ENCODE measurements at regions not wholly inside any gene's neighbourhood (a gene's known extent, or its start where the extent isn't known, plus 50 kb on each side); places are given as distances from the start of the nearest gene placed in this dataset.
"Not testable (repeated sequence)": the region's sequence is repeated elsewhere in the genome, so short reads cannot be mapped to it uniquely, and the experiment has no call there.

DNA sequence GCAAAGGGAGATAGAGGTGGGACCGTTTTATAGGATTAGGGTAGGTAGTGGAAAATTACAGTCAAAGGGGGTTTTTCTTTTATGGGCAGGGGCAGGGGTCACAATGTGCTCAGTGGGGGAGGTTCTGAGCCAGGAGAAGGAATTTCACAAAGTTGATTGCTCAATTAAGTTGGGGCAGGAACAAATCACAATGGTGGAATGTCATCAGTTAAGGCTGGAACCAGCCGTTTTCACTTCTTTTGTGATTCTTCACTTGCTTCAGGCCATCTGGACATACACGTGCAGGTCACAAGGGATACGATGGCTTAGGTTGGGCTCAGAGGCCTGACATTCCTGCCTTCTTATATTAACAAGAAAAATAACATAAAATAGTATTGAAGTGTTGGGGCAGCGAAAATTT lies 453.8 kb downstream of the VGLL3 start:
- DNase-seq, result no peak

DNA sequence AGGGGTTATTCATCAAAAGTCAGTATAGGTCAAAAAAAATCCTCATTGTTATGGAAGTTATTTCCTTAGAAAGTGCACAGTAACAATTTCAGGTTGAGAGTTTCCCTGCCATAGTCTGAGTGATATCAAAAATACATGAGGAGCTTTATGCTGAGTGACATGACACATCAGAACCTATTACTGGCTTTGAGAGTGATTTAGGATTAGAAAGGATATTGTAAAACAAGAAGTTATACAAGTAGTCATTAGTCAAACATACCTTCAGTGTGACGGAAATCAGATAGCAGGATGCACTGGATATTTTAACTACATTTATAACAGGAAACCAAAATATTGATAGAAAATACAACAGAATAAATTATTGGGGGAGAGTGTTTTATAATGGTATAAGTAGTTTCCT lies 471.1 kb downstream of the VGLL3 start:
- no peak for DNase-seq

- no peak for DNase-seq
These were observed 509.3 kb downstream of the VGLL3 start for GRCh38 chr3:86481636-86482035.

- no peak for DNase-seq
These were observed 509.9 kb downstream of the VGLL3 start for GRCh38 chr3:86481031-86481430.

GRCh38 chr3:86464180-86464579 lies 526.8 kb downstream of the VGLL3 start:
- DNase-seq, result no peak

DNA sequence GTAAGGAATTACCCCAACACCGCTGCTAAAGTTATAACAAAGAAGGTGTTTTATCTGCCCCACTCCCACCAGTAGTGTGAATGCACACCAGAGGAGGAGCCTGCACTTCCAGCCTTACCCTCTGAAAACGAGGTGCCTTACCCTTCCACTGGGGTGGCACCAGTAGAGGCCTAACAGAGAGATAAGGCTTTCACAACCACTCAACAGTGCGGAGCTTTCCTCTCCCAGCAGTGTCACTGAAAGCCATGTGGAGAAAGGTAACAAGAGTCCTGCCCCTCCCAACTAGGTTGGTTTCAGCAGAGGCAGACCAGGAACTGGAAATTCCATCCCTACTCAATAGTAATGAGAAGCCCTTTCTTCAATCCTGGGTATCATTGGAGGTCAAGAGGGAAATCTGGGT lies 539.2 kb downstream of the VGLL3 start:
- no peak for DNase-seq

- DNase-seq, result no peak
These were observed 552.4 kb downstream of the VGLL3 start for GRCh38 chr3:86438544-86438943.

DNA sequence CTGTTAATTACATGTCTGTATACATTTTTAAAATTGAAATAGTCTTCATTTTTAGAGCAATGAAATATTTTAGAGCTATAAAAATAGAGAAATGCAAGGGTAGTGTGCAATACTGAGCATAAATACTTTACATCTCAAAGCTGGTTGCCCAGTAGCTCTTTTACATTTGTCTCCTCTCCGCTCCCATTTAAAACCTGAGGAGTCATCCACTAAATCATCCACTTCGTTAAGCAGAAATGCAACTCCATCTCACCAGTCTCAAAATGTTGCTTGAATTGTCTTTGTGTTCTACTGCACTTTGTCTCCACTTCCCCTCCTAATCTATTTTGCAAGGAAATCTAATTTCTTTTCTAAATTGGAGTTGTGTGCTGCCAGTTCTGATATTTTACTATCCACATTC lies 563.6 kb downstream of the VGLL3 start:
- DNase-seq, result no peak

GRCh38 chr3:86420990-86421739 lies 569.8 kb downstream of the VGLL3 start:
- DNase-seq, result no peak

- DNase-seq, result no peak
These were observed 572.1 kb downstream of the VGLL3 start for GRCh38 chr3:86418861-86419260.

GRCh38 chr3:86416334-86416733 lies 574.6 kb downstream of the VGLL3 start:
- DNase-seq, result no peak

DNA sequence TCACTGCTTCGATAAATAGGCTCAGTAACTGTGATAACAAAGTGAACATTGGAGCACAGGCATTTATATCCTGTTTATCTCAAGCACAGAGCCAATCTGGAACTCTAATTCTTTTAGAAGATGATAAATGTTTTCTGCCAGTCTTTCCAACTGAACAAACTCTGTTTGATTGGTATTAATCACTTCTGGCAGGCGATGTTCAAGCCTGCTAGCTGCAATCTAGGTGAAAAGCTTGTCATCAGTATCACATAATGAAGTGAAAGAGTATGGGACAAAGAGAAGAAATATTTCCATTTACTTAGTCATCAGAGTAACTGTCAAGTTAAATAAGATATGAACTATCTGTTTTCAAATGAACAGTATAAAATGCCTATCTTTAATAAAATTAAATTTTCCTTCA lies 577.3 kb downstream of the VGLL3 start:
- DNase-seq, result no peak

GRCh38 chr3:86410587-86410986 lies 580.4 kb downstream of the VGLL3 start:
- no peak for DNase-seq

DNA sequence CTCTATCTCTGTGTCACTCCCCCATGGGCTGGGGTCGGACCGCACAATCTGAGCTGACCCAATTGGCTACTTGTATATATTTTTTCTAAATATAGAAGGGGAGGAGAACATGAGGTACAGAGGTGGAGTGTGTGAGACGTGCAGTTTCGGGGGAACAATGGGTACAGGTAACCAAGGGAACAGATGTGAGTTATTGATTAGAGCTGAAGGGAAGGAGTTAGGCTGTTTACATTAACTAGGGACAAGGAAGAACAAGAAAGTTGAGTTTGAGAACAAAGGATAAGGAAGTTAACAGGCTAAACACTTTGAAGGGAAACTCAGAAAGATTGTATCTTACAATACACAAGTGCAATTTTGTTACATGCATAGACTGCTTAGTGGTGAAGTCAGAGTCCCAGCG lies 601.2 kb downstream of the VGLL3 start:
- DNase-seq, result not testable (repeated sequence)

GRCh38 chr3:86388820-86389219 lies 602.1 kb downstream of the VGLL3 start:
- DNase-seq, result no peak

DNA sequence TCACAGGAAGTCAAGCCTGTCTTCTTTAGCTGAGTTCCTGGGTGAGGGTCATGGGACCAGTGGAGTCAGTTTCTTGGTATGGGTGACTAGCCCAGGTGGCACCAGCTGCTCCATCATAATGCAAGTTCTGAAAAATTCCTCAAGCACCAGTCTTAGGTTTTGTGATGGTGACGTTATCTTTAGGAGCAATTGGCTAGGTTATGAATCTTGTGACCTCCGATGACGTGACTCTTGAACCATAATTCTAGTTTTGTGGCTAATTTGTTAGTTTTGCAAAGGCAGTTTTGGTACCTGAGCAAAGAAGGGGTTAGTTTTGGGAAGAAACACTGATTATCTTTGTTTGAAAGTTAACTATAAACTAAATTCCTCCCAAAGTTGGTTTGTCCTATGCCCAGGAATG lies 608.4 kb downstream of the VGLL3 start:
- DNase-seq, result no peak

GRCh38 chr3:86381247-86381646 lies 609.7 kb downstream of the VGLL3 start:
- DNase-seq, result no peak

GRCh38 chr3:86379280-86379679 lies 611.7 kb downstream of the VGLL3 start:
- DNase-seq, result no peak

DNA sequence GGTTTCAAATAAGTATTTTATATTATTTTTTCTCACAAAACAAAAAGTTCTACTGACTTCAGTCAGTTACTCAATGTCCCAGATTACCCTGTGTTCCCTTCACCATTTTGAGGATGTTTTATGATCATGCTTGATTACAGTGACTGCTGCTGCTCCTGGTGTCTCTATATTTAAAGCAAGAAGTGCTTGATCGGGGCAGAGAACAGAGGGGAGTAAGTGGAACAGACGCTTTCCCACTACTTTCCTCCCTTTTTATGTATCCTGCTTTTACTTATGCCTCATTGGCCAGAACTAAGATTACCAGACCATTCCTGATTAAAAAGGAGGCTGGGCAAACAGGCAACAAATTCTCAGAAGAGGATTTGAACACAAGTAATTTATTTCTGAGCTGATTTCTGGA lies 612.1 kb downstream of the VGLL3 start:
- DNase-seq, result no peak

- not testable (repeated sequence) for DNase-seq
These were observed 655.4 kb downstream of the VGLL3 start for GRCh38 chr3:86335566-86335965.

DNA sequence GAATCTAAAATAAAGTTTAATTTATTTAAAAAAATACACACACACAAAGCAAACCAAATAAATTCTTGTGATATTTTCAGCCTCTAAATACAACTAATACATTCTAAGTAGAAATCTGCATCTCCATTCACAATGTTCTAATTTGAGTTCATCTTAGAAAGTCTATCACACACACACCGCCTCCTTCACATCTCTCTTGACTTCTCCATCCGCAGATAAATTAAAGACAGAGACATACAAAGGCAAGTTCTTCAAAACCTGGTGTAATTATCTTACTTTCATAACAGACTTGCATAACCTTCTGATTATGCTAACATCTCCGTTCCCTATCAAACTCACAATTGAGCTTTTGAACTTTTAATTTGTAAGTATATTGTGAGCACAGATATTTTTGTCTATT lies 657.3 kb downstream of the VGLL3 start:
- DNase-seq, result no peak

DNA sequence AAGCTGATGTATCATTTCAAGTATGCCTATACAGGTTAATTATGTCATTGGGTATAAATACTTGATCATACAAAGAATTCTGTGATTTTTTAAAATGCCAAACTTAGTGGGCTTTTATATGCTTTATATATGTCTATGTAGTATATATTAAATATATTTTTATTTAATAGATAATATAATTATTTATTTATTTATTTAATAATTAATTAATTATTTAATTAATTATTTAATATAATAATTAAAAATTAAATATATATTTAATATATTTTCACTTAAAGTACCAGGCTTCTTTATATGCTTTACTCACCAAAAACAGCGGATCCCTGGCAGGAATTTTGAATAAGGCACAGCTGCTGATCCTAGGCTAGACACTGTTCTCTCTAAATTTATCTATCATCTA lies 687.0 kb downstream of the VGLL3 start:
- DNase-seq, result no peak

DNA sequence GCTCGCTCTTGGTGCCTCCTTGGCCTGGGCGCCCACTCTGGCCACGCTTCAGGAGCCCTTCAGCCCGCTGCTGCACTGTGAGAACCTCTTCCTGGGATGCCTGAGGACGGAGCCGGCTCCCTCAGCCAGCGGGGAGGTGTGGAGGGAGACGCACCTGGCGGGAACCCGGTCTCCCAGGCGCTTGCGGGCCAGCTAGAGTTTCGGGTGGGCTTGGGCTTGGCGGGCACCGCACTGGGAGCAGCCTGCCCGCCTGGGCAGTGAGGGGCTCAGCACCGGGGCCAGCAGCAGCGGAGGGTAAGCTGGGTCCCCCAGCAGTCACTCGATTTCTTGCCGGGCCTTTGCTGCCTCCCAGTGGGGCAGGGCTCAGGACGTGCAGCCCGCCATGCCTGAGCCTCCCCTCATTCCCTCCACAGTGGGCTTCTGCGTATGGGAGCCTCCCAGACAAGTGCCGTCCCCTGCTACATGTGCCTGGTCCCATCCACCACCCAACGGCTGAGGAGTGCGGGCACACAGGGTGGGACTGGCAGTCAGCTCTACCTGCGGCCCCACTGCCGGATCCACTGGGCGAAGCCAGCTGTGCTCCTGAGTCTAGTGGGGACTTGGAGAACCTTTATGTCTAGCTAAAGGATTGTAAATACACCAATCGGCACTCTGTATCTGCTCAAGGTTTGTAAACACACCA lies 708.7 kb downstream of the VGLL3 start:
- no peak for DNase-seq

DNA sequence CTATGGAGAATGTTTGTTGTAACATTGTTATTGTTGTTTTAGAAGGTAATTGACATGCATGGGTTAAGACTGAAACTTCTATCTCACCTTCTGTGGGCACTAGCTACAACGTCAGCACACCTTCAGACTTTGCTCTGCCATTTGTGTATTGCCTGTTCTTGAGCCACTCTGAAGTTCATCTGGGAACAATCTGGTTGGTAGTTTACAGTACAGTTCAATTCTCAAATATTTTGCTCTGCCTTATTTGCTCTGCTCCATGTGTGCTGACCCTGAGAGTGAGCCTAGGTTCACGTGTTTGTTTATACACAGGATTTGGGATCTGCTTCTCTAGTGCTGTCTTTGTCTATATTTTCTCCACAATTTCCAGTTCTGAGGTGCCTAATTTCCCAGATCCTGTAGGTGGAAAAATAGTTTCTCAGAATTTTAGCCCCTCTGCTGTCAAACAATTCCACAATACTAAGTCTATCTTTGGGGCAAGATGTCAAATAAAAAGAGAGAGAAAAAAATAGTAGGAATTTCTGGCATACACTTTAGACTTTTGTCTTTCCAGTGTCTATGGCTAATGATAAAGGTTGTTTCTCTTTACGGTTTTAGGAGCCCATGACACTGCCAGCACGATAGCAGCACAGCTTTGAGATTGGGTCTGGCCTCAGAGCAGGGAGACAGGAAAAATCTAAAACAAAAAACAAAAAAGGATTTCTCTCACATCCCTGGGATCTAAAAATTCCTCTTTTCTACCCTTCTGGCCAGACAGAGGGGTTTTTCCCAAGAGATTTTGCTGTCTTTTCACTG lies 721.4 kb downstream of the VGLL3 start:
- DNase-seq, result no peak
